Caki2 (cell line): ENCODE measurements at regions not wholly inside any gene's neighbourhood (a gene's known extent, or its start where the extent isn't known, plus 50 kb on each side); places are given as distances from the start of the nearest gene placed in this dataset.
"Not testable (repeated sequence)": the region's sequence is repeated elsewhere in the genome, so short reads cannot be mapped to it uniquely, and the experiment has no call there.

Source experiments
- DNase-seq: peaks from one replicate; pipeline ENCODE4 v3.0.0-alpha.2; 2015; ENCODE audit warnings: low read depth
- in situ Hi-C: cut with HindIII; loops from 2 replicates; pipeline ENCODE4 v1.10.0; 2016; ENCODE audit warnings: low sequenced_read_pairs, low pct_unique_long_range_greater_than_20kb, mixed read lengths

GRCh38 chr12:30578426-30578825 is 117.2 kb downstream of the IPO8 start:
- no peak for DNase-seq
- in situ Hi-C loops: no loop called here

- in situ Hi-C loops: no loop called here
- no peak for DNase-seq
Measured at GRCh38 chr12:30573145-30573544, 122.5 kb downstream of the IPO8 start.

GRCh38 chr12:30570211-30570890 is 125.3 kb downstream of the IPO8 start:
- in situ Hi-C loops: no loop called here
- no peak for DNase-seq

- in situ Hi-C loops: no loop called here
- no peak for DNase-seq
Measured at GRCh38 chr12:30569426-30569825, 126.2 kb downstream of the IPO8 start.

GRCh38 chr12:30568453-30568852 is 127.2 kb downstream of the IPO8 start:
- in situ Hi-C loops: no loop called here
- no peak for DNase-seq

GRCh38 chr12:30567082-30567481 is 128.6 kb downstream of the IPO8 start:
- in situ Hi-C loops: no loop called here
- no peak for DNase-seq

- DNase-seq: no peak
- in situ Hi-C loops: no loop called here
Measured at GRCh38 chr12:30564394-30564793, 131.3 kb downstream of the IPO8 start.

- in situ Hi-C loops: no loop called here
- no peak for DNase-seq
Measured at GRCh38 chr12:30548203-30548602, 147.5 kb downstream of the IPO8 start.

GRCh38 chr12:30546121-30546520 is 149.5 kb downstream of the IPO8 start:
- no peak for DNase-seq
- in situ Hi-C loops: no loop called here

- DNase-seq, in situ Hi-C loops: not testable (repeated sequence)
Measured at GRCh38 chr12:30544704-30545103, 151.0 kb downstream of the IPO8 start.

- in situ Hi-C loops: no loop called here
- no peak for DNase-seq
Measured at GRCh38 chr12:30537228-30537627, 158.4 kb downstream of the IPO8 start.

GRCh38 chr12:30533558-30534265 is 162.0 kb downstream of the IPO8 start:
- in situ Hi-C loops: no loop called here
- no peak for DNase-seq

GRCh38 chr12:30531731-30532678 is 163.7 kb downstream of the IPO8 start:
- in situ Hi-C loops: no loop called here
- DNase-seq: no peak

GRCh38 chr12:30529489-30530269 is 166.0 kb downstream of the IPO8 start:
- in situ Hi-C loops: no loop called here
- DNase-seq: no peak

- in situ Hi-C loops: no loop called here
- no peak for DNase-seq
Measured at GRCh38 chr12:30525171-30525570, 170.5 kb downstream of the IPO8 start.

- in situ Hi-C loops, DNase-seq: not testable (repeated sequence)
Measured at GRCh38 chr12:30520285-30520684, 175.4 kb downstream of the IPO8 start.

GRCh38 chr12:30519535-30519934 is 176.1 kb downstream of the IPO8 start:
- DNase-seq: no peak
- in situ Hi-C loops: no loop called here

- no peak for DNase-seq
- in situ Hi-C loops: no loop called here
Measured at GRCh38 chr12:30517320-30517719, 178.3 kb downstream of the IPO8 start.
